Central memory CD8-positive, alpha-beta T cell (primary cell): ENCODE measurements at regions not wholly inside any gene's neighbourhood (a gene's known extent, or its start where the extent isn't known, plus 50 kb on each side); places are given as distances from the start of the nearest gene placed in this dataset.

Experiments
- ATAC-seq: fragments of 150-1000 bp; cut with Tn5 transposase; replicated peaks from 2 replicates; pipeline ENCODE4 v1.10.0; 2022; ENCODE audit warnings: mild to moderate bottlenecking, moderate FRiP score, moderate number of reproducible peaks; ENCODE audit not compliant: poor library complexity, severe bottlenecking; ENCODE audit errors: extremely low read depth
- DNase-seq, 2 donors: peaks; one replicate each; pipeline ENCODE4 v3.0.0; 2021; ENCODE audit warnings: low spot score in 2 of 2
- H3K27ac Mint-ChIP-seq: one replicate; pipeline ENCODE4 v1.8.0; 2022; ENCODE audit warnings: low read depth, mild to moderate bottlenecking, moderate library complexity, mixed read lengths
- H3K27me3 Mint-ChIP-seq: one replicate; pipeline ENCODE4 v1.8.0; 2022; ENCODE audit warnings: mixed read lengths
- H3K36me3 Mint-ChIP-seq: one replicate; pipeline ENCODE4 v1.8.0; 2022; ENCODE audit warnings: mild to moderate bottlenecking, moderate library complexity, mixed read lengths; ENCODE audit not compliant: insufficient read depth
- H3K4me1 Mint-ChIP-seq: one replicate; pipeline ENCODE4 v1.8.0; 2022; ENCODE audit warnings: mixed read lengths
- H3K4me3 Mint-ChIP-seq: one replicate; pipeline ENCODE4 v1.8.0; 2022; ENCODE audit warnings: mild to moderate bottlenecking, moderate library complexity, mixed read lengths
- H3K9me3 Mint-ChIP-seq: one replicate; pipeline ENCODE4 v1.8.0; 2022; ENCODE audit warnings: mixed read lengths

- Mint-ChIP-seq H3K9me3 (no peaks in the 10 kb centered on the region), H3K4me1 (no peaks in the 10 kb centered on the region), H3K36me3 (peaks cover 2% of the 10 kb centered on the region), H3K27ac (no peak overlapping the region), H3K4me3 (no peak overlapping the region), H3K27me3 (peaks cover 36% of the 10 kb centered on the region)
- DNase-seq: no peak
- ATAC-seq: no peak
Measured at GRCh38 chr1:4120557-4121292, 220.7 kb upstream of the C1orf174 start.

GRCh38 chr1:4121293-4121684, 221.2 kb upstream of the C1orf174 start:
- Mint-ChIP-seq H3K9me3 (no peaks in the 10 kb centered on the region), H3K4me3 (no peak overlapping the region), H3K4me1 (no peaks in the 10 kb centered on the region), H3K36me3 (peaks cover 2% of the 10 kb centered on the region), H3K27ac (no peak overlapping the region), H3K27me3 (peaks cover 36% of the 10 kb centered on the region)
- DNase-seq: no peak
- no peak for ATAC-seq

DNA sequence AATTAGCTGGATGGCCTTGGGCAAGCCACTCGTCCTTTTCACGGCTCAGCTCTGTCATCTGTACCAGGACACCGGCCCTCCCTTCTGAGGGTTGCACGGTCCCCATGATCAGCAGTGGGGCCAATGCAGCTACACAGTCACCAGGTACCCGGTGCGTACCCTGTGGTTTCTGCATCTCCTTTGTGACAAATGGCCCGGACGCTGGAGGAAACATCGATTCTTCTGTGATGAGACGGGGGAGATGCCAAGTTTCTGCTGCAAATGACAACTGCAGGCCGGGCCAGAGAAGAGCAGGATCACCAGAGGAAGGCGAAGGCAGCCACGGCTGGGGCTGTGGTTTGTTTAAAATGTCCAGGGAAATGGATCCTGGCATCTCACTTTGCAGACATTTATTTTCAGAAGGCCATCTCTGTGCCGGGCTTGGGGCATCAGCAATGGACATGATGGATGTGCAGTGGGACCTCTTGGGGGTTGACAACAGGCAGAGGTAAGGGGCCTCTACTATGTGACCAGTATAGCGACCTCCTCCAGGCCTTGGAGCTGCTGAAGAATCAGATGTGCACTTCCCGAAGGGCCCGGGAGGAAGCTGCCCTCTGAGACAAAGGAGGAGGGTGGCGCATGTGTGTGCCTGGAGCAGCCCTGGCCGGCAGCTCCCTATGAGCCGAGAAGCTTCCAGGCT, 221.9 kb upstream of the C1orf174 start:
- no peaks in the 10 kb centered on the region for H3K9me3 Mint-ChIP-seq
- peaks cover 2% of the 10 kb centered on the region for H3K36me3 Mint-ChIP-seq
- DNase-seq: no peak
- no peak for ATAC-seq
- H3K27ac Mint-ChIP-seq: no peak overlapping the region
- no peaks in the 10 kb centered on the region for H3K4me1 Mint-ChIP-seq
- peaks cover 36% of the 10 kb centered on the region for H3K27me3 Mint-ChIP-seq
- H3K4me3 Mint-ChIP-seq: no peak overlapping the region

GRCh38 chr1:4122513-4123160, 222.6 kb upstream of the C1orf174 start:
- no peak for ATAC-seq
- Mint-ChIP-seq H3K27me3 (peaks cover 42% of the 10 kb centered on the region), H3K4me1 (no peaks in the 10 kb centered on the region), H3K36me3 (peaks cover 2% of the 10 kb centered on the region), H3K27ac (no peak overlapping the region), H3K9me3 (no peaks in the 10 kb centered on the region), H3K4me3 (no peak overlapping the region)
- no peak for DNase-seq

GRCh38 chr1:4124631-4125145, 224.6 kb upstream of the C1orf174 start:
- no peaks in the 10 kb centered on the region for H3K4me1 Mint-ChIP-seq
- no peaks in the 10 kb centered on the region for H3K9me3 Mint-ChIP-seq
- peaks cover 27% of the 10 kb centered on the region for H3K27me3 Mint-ChIP-seq
- H3K27ac Mint-ChIP-seq: no peak overlapping the region
- DNase-seq (no peak), ATAC-seq (no peak)
- no peak overlapping the region for H3K4me3 Mint-ChIP-seq
- H3K36me3 Mint-ChIP-seq: peaks cover 2% of the 10 kb centered on the region

GRCh38 chr1:4126251-4126650, 226.2 kb upstream of the C1orf174 start:
- no peak for ATAC-seq
- Mint-ChIP-seq H3K36me3 (peaks cover 2% of the 10 kb centered on the region), H3K4me1 (no peaks in the 10 kb centered on the region), H3K27me3 (peaks cover 18% of the 10 kb centered on the region), H3K9me3 (no peaks in the 10 kb centered on the region), H3K4me3 (no peak overlapping the region), H3K27ac (no peak overlapping the region)
- no peak for DNase-seq

GRCh38 chr1:4126731-4127591, 226.9 kb upstream of the C1orf174 start:
- no peak for DNase-seq
- H3K27ac Mint-ChIP-seq: no peak overlapping the region
- peaks cover 18% of the 10 kb centered on the region for H3K27me3 Mint-ChIP-seq
- H3K4me3 Mint-ChIP-seq: no peak overlapping the region
- H3K36me3 Mint-ChIP-seq: peaks cover 2% of the 10 kb centered on the region
- no peaks in the 10 kb centered on the region for H3K4me1 Mint-ChIP-seq
- no peaks in the 10 kb centered on the region for H3K9me3 Mint-ChIP-seq
- no peak for ATAC-seq

GRCh38 chr1:4127592-4128140, 227.6 kb upstream of the C1orf174 start:
- Mint-ChIP-seq H3K4me3 (no peak overlapping the region), H3K4me1 (no peaks in the 10 kb centered on the region), H3K27me3 (peaks cover 19% of the 10 kb centered on the region), H3K27ac (no peak overlapping the region), H3K9me3 (no peaks in the 10 kb centered on the region), H3K36me3 (peaks cover 2% of the 10 kb centered on the region)
- no peak for ATAC-seq
- no peak for DNase-seq

DNA sequence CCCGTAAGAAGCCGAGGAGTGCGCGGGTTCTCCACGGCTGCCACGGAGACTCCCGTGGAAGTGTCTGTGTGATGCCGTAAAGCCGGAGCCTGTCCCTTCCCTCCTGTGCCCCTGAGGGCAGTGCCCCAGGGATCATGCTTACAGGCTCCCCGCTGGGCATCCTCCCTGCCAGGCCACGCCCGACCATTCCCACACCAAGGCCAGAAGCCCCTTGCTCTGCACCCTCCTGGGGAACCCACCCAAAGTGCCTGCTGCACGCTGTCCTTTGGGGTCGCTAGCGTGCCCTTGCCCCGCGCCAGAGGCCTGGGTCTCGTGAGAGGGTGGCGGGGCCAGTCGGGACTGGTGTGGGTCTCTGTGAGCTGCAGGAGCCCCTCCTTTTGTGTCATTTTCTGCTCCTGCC, 228.5 kb upstream of the C1orf174 start:
- no peak for ATAC-seq
- no peak overlapping the region for H3K27ac Mint-ChIP-seq
- no peak overlapping the region for H3K4me3 Mint-ChIP-seq
- no peaks in the 10 kb centered on the region for H3K9me3 Mint-ChIP-seq
- H3K36me3 Mint-ChIP-seq: peaks cover 2% of the 10 kb centered on the region
- no peak for DNase-seq
- H3K4me1 Mint-ChIP-seq: no peaks in the 10 kb centered on the region
- H3K27me3 Mint-ChIP-seq: peaks cover 19% of the 10 kb centered on the region

- H3K4me1 Mint-ChIP-seq: no peaks in the 10 kb centered on the region
- DNase-seq (no peak), ATAC-seq (no peak)
- no peaks in the 10 kb centered on the region for H3K36me3 Mint-ChIP-seq
- H3K27me3 Mint-ChIP-seq: peaks cover 19% of the 10 kb centered on the region
- no peak overlapping the region for H3K27ac Mint-ChIP-seq
- H3K9me3 Mint-ChIP-seq: no peaks in the 10 kb centered on the region
- H3K4me3 Mint-ChIP-seq: no peak overlapping the region
Measured at GRCh38 chr1:4129693-4130092, 229.6 kb upstream of the C1orf174 start.

- H3K36me3 Mint-ChIP-seq: no peaks in the 10 kb centered on the region
- H3K9me3 Mint-ChIP-seq: no peaks in the 10 kb centered on the region
- H3K4me1 Mint-ChIP-seq: no peaks in the 10 kb centered on the region
- H3K4me3 Mint-ChIP-seq: no peak overlapping the region
- no peak for ATAC-seq
- peaks cover 19% of the 10 kb centered on the region for H3K27me3 Mint-ChIP-seq
- H3K27ac Mint-ChIP-seq: no peak overlapping the region
- DNase-seq: no peak
Measured at GRCh38 chr1:4130096-4130495, 230.0 kb upstream of the C1orf174 start.

DNA sequence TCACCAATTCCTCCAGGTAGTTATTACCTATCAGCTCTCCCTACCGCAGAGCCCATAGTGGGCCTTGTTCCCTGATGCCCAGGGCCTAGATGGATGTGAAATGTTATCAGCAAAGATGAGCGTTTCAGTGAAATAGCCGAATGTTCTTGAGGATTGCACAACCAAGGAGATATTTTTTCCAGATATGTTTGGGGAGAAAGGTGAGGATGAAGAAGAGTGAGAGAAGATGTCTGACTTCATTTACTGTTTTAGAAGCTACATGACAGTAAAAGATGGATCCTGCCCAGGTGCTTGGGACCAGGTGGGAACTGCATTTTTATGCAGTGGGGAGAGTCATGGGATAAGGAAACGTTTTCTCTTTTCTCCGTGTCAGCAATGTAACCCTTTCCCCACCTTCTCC, 231.7 kb upstream of the C1orf174 start:
- DNase-seq (no peak), ATAC-seq (no peak)
- no peaks in the 10 kb centered on the region for H3K36me3 Mint-ChIP-seq
- H3K4me1 Mint-ChIP-seq: no peaks in the 10 kb centered on the region
- peaks cover 12% of the 10 kb centered on the region for H3K9me3 Mint-ChIP-seq
- no peak overlapping the region for H3K4me3 Mint-ChIP-seq
- no peak overlapping the region for H3K27ac Mint-ChIP-seq
- H3K27me3 Mint-ChIP-seq: peaks cover 19% of the 10 kb centered on the region
